Neural progenitor cell (in vitro differentiated cells): ENCODE measurements at regions not wholly inside any gene's neighbourhood (a gene's known extent, or its start where the extent isn't known, plus 50 kb on each side); places are given as distances from the start of the nearest gene placed in this dataset.

Experiments
- EZH2phosphoT487 ChIP-seq: fragments of 200-600 bp; sonication (generic); IDR thresholded peaks from 2 replicates; pipeline ENCODE4 v1.6.1; 2017; ENCODE audit warnings: antibody characterized with exemption
- TF ChIP-seq, protein P1 (sequence below): fragments of 200-600 bp; sonication (generic); IDR thresholded peaks from 2 replicates; pipeline ENCODE4 v1.5.1; 2017; ENCODE audit warnings: antibody characterized with exemption, mild to moderate bottlenecking

DNA sequence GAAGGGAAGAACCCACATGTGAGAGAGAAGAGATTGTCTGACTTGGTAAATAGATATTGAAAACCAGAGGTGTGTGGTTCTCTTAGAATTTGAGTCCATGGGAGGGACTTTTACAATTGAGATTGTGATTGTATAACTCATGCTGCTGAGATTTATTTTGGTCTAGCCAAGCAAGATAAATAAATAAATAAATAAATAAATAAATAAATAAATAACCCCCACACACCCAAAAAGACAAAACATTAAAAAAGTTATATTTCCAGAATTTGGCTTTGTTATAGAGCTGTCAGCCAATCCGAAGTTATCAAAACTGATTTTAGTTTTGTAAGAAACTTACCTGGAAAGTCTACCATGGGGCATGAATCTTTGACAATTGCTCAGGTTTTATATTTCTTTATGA is 416.6 kb downstream of the ZSWIM6 start:
- TF ChIP-seq, protein P1, sequence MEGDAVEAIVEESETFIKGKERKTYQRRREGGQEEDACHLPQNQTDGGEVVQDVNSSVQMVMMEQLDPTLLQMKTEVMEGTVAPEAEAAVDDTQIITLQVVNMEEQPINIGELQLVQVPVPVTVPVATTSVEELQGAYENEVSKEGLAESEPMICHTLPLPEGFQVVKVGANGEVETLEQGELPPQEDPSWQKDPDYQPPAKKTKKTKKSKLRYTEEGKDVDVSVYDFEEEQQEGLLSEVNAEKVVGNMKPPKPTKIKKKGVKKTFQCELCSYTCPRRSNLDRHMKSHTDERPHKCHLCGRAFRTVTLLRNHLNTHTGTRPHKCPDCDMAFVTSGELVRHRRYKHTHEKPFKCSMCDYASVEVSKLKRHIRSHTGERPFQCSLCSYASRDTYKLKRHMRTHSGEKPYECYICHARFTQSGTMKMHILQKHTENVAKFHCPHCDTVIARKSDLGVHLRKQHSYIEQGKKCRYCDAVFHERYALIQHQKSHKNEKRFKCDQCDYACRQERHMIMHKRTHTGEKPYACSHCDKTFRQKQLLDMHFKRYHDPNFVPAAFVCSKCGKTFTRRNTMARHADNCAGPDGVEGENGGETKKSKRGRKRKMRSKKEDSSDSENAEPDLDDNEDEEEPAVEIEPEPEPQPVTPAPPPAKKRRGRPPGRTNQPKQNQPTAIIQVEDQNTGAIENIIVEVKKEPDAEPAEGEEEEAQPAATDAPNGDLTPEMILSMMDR: no peak
- TF ChIP-seq EZH2phosphoT487: no peak
